ENCODE measurements at regions not wholly inside any gene's neighbourhood (a gene's known extent, or its start where the extent isn't known, plus 50 kb on each side); places are given as distances from the start of the nearest gene placed in this dataset.

DNA sequence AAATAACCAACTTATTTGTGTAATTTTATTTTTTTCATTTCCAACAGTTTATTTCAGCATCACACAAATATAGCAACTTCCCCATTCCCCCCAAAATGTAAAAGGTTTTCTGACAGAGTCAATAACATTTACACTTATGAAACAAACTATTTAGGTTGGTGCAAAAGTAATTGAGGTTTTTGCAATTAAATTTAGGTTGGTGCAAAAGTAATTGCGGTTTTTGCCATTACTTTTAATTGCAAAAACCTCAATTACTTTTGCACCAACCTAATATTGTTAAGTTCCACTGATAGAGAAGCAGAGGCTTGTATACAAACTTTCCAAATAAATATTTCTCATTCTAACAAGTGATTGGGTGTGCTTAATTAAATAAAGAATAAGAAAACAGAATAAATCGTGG, 270.9 kb upstream of the DUSP10 start:
- Histone ChIP-seq H3K36me3 (no peaks in the 10 kb centered on the region), H3K27ac (no peak overlapping the region), H3K4me1 (no peaks in the 10 kb centered on the region), H3K27me3 (no peaks in the 10 kb centered on the region), H3K4me3 (no peak overlapping the region), H3K9me3 (no peaks in the 10 kb centered on the region)
- 90 to 93% methylated on average over 2 of the region's 2 CpGs for WGBS, 2 donors
- ATAC-seq (ENCODE audit: low FRiP score in 2 of 2) (no peak), DNase-seq (no peak)
- TF ChIP-seq, protein P1, sequence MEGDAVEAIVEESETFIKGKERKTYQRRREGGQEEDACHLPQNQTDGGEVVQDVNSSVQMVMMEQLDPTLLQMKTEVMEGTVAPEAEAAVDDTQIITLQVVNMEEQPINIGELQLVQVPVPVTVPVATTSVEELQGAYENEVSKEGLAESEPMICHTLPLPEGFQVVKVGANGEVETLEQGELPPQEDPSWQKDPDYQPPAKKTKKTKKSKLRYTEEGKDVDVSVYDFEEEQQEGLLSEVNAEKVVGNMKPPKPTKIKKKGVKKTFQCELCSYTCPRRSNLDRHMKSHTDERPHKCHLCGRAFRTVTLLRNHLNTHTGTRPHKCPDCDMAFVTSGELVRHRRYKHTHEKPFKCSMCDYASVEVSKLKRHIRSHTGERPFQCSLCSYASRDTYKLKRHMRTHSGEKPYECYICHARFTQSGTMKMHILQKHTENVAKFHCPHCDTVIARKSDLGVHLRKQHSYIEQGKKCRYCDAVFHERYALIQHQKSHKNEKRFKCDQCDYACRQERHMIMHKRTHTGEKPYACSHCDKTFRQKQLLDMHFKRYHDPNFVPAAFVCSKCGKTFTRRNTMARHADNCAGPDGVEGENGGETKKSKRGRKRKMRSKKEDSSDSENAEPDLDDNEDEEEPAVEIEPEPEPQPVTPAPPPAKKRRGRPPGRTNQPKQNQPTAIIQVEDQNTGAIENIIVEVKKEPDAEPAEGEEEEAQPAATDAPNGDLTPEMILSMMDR (IDR thresholded peaks at IDR 0.05), result no peak
- TF ChIP-seq EP300 (IDR thresholded peaks at IDR 0.05) (no peak), POLR2A (IDR thresholded peaks at IDR 0.05) (no peak), POLR2AphosphoS5 (IDR thresholded peaks at IDR 0.05) (no peak)

GRCh38 chr1:222010306-222010705, 268.4 kb upstream of the DUSP10 start:
- no peak for DNase-seq

GRCh38 chr1:222009105-222009730, 267.3 kb upstream of the DUSP10 start:
- TF ChIP-seq, protein P1 (IDR thresholded peaks at IDR 0.05), result peak in 3 of 6 experiments; percentile 29 to 51 (median 31)
- no peak for TF ChIP-seq EP300 (IDR thresholded peaks at IDR 0.05)
- WGBS, 2 donors, result 31 to 41% methylated on average over 2 of the region's 2 CpGs
- Histone ChIP-seq H3K9me3 (no peaks in the 10 kb centered on the region), H3K4me3 (no peak overlapping the region), H3K4me1 (no peaks in the 10 kb centered on the region), H3K27ac (no peak overlapping the region), H3K27me3 (no peaks in the 10 kb centered on the region), H3K36me3 (no peaks in the 10 kb centered on the region)
- DNase-seq (no peak), ATAC-seq (ENCODE audit: low FRiP score in 2 of 2) (no peak)

More at GRCh38 chr1:222010306-222010705, 268.4 kb upstream of the DUSP10 start:
- H3K9me3 ChIP-seq, result no peaks in the 10 kb centered on the region
- no peak for ATAC-seq (ENCODE audit: low FRiP score in 2 of 2)
- 76 to 88% methylated on average over 1 of the region's 1 CpG for WGBS, 2 donors
- H3K27me3 ChIP-seq, result no peaks in the 10 kb centered on the region
- H3K27ac ChIP-seq, result no peak overlapping the region
- H3K36me3 ChIP-seq, result no peaks in the 10 kb centered on the region
- TF ChIP-seq POLR2A (IDR thresholded peaks at IDR 0.05), result no peak
- TF ChIP-seq POLR2AphosphoS5 (IDR thresholded peaks at IDR 0.05), result no peak
- TF ChIP-seq, protein P1 (IDR thresholded peaks at IDR 0.05), result no peak
- TF ChIP-seq EP300 (IDR thresholded peaks at IDR 0.05), result no peak
- no peaks in the 10 kb centered on the region for H3K4me1 ChIP-seq
- no peak overlapping the region for H3K4me3 ChIP-seq

GRCh38 chr1:222006715-222007114, 264.8 kb upstream of the DUSP10 start:
- H3K27ac ChIP-seq, result no peak overlapping the region
- no peaks in the 10 kb centered on the region for H3K36me3 ChIP-seq
- no peak overlapping the region for H3K4me3 ChIP-seq
- H3K4me1 ChIP-seq, result no peaks in the 10 kb centered on the region
- TF ChIP-seq EP300 (IDR thresholded peaks at IDR 0.05) (no peak), POLR2A (IDR thresholded peaks at IDR 0.05) (no peak), POLR2AphosphoS5 (IDR thresholded peaks at IDR 0.05) (no peak)
- TF ChIP-seq, protein P1 (IDR thresholded peaks at IDR 0.05), result no peak
- ATAC-seq (ENCODE audit: low FRiP score in 2 of 2) (no peak), DNase-seq (no peak)
- H3K27me3 ChIP-seq, result no peaks in the 10 kb centered on the region
- H3K9me3 ChIP-seq, result no peaks in the 10 kb centered on the region

DNA sequence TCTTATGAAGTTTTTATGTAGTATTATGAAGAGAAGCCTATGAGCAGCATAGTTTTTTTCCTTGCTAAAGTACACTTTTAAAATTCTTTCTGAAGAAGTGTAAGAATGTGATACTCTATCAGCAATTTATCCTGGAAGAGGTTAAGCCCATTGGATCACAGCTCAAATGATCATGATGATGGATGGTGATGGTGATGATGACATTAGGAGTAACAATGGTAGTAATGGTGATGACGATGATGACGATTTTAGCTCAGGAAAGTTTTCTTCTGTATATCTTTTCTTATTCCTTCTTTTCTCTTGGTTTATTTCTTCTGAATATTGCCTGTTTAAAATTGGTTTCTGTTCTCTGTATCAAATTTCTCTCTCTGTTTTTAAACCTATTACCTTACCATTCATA, 262.9 kb upstream of the DUSP10 start:
- WGBS, 2 donors, result 73 to 89% methylated on average over 2 of the region's 2 CpGs
- Histone ChIP-seq H3K27me3 (no peaks in the 10 kb centered on the region), H3K4me3 (no peak overlapping the region), H3K27ac (no peak overlapping the region), H3K36me3 (no peaks in the 10 kb centered on the region), H3K4me1 (no peaks in the 10 kb centered on the region), H3K9me3 (no peaks in the 10 kb centered on the region)
- DNase-seq (no peak), ATAC-seq (ENCODE audit: low FRiP score in 2 of 2) (no peak)
- TF ChIP-seq, protein P1 (IDR thresholded peaks at IDR 0.05), result no peak
- TF ChIP-seq EP300 (IDR thresholded peaks at IDR 0.05) (no peak), POLR2AphosphoS5 (IDR thresholded peaks at IDR 0.05) (no peak)
